ENCODE measurements at regions not wholly inside any gene's neighbourhood (a gene's known extent, or its start where the extent isn't known, plus 50 kb on each side); places are given as distances from the start of the nearest gene placed in this dataset.

DNA sequence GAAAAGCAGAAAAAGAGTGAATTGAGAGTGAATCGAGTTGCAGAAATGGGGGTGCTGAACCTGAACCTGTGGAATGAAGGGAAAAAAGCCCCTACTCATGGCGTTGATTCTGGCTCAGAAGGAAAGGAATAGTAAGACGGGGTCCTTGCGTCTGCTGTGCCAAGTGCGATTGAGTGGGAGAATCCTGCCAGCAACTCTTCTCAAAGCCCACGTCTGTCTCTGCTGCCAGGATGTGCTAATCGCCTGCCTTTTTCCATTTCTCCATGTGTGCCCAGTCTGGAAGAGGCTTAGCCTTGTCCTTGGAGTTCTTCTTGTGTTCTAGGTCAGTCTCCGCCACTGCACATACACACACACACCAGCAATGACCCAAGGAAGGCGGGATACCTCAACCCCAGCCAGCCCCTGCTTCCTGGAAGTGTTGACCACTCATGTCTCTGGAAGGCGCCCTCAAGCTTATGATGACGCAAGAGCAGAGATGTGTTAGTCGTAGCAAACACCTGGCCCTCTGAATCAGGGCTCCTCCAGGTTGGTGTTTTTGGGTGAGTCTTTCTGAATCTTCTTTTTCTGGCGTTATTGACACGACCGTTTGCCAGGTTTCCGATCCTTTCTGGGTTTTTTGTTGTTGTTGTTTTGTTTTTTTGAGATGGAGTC is 262.4 kb upstream of the PROK2 start:
- TF ChIP-seq, protein P1, sequence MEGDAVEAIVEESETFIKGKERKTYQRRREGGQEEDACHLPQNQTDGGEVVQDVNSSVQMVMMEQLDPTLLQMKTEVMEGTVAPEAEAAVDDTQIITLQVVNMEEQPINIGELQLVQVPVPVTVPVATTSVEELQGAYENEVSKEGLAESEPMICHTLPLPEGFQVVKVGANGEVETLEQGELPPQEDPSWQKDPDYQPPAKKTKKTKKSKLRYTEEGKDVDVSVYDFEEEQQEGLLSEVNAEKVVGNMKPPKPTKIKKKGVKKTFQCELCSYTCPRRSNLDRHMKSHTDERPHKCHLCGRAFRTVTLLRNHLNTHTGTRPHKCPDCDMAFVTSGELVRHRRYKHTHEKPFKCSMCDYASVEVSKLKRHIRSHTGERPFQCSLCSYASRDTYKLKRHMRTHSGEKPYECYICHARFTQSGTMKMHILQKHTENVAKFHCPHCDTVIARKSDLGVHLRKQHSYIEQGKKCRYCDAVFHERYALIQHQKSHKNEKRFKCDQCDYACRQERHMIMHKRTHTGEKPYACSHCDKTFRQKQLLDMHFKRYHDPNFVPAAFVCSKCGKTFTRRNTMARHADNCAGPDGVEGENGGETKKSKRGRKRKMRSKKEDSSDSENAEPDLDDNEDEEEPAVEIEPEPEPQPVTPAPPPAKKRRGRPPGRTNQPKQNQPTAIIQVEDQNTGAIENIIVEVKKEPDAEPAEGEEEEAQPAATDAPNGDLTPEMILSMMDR (IDR thresholded peaks at IDR 0.05), result no peak
- TF ChIP-seq POLR2AphosphoS5 (IDR thresholded peaks at IDR 0.05; ENCODE audit: low read depth, low read length) (no peak), TCF7L2 (IDR thresholded peaks at IDR 0.05; ENCODE audit: low read depth, low read length) (no peak)
- TF ChIP-seq, protein P2, sequence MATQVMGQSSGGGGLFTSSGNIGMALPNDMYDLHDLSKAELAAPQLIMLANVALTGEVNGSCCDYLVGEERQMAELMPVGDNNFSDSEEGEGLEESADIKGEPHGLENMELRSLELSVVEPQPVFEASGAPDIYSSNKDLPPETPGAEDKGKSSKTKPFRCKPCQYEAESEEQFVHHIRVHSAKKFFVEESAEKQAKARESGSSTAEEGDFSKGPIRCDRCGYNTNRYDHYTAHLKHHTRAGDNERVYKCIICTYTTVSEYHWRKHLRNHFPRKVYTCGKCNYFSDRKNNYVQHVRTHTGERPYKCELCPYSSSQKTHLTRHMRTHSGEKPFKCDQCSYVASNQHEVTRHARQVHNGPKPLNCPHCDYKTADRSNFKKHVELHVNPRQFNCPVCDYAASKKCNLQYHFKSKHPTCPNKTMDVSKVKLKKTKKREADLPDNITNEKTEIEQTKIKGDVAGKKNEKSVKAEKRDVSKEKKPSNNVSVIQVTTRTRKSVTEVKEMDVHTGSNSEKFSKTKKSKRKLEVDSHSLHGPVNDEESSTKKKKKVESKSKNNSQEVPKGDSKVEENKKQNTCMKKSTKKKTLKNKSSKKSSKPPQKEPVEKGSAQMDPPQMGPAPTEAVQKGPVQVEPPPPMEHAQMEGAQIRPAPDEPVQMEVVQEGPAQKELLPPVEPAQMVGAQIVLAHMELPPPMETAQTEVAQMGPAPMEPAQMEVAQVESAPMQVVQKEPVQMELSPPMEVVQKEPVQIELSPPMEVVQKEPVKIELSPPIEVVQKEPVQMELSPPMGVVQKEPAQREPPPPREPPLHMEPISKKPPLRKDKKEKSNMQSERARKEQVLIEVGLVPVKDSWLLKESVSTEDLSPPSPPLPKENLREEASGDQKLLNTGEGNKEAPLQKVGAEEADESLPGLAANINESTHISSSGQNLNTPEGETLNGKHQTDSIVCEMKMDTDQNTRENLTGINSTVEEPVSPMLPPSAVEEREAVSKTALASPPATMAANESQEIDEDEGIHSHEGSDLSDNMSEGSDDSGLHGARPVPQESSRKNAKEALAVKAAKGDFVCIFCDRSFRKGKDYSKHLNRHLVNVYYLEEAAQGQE (IDR thresholded peaks at IDR 0.05; ENCODE audit: insufficient read depth in 1 of 2, low read depth in 2 of 2, low read length in 1 of 2), result no peak
